DND-41 (cell line): ENCODE measurements at regions not wholly inside any gene's neighbourhood (a gene's known extent, or its start where the extent isn't known, plus 50 kb on each side); places are given as distances from the start of the nearest gene placed in this dataset.

Source experiments
- EZH2 ChIP-seq: IDR thresholded peaks from 3 replicates; pipeline ENCODE4 v1.6.1; 2012; ENCODE audit warnings: borderline replicate concordance, low read depth, mild to moderate bottlenecking, moderate library complexity, low read length, inconsistent platforms; ENCODE audit not compliant: severe bottlenecking
- TF ChIP-seq, protein P1 (sequence below): IDR thresholded peaks from 2 replicates; pipeline ENCODE4 v1.5.1; 2012; ENCODE audit warnings: borderline replicate concordance, low read length, moderate library complexity, mild to moderate bottlenecking; ENCODE audit not compliant: poor library complexity, severe bottlenecking; ENCODE audit errors: extremely low read depth

DNA sequence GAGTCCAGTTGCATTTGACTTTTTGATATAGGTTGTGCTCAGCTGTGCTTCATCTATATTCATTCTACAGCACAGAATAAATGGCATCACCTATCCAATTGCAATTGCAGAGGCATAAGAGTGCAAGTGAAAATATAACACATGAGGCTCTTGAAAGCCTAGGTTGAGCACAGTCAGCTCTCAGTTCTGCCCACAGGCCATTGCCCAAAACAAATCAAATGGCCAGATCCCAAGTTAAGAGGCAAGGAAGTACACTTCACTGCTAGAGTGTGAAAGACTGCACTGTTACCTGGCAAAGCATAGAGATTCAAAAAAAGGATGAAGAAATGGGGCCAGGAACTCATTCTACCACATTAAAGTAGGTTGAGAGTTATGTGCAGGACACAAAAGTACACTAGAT is 305.5 kb upstream of the SEMA6A start:
- TF ChIP-seq, protein P1, sequence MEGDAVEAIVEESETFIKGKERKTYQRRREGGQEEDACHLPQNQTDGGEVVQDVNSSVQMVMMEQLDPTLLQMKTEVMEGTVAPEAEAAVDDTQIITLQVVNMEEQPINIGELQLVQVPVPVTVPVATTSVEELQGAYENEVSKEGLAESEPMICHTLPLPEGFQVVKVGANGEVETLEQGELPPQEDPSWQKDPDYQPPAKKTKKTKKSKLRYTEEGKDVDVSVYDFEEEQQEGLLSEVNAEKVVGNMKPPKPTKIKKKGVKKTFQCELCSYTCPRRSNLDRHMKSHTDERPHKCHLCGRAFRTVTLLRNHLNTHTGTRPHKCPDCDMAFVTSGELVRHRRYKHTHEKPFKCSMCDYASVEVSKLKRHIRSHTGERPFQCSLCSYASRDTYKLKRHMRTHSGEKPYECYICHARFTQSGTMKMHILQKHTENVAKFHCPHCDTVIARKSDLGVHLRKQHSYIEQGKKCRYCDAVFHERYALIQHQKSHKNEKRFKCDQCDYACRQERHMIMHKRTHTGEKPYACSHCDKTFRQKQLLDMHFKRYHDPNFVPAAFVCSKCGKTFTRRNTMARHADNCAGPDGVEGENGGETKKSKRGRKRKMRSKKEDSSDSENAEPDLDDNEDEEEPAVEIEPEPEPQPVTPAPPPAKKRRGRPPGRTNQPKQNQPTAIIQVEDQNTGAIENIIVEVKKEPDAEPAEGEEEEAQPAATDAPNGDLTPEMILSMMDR = no peak
- TF ChIP-seq EZH2 = no peak
